HEK293 (cell line): ENCODE measurements at regions not wholly inside any gene's neighbourhood (a gene's known extent, or its start where the extent isn't known, plus 50 kb on each side); places are given as distances from the start of the nearest gene placed in this dataset.
"Not testable (repeated sequence)": the region's sequence is repeated elsewhere in the genome, so short reads cannot be mapped to it uniquely, and the experiment has no call there.

Experiments used
- EGR2 ChIP-seq: fragments of 450-650 bp; formaldehyde crosslinking; IDR thresholded peaks from 2 replicates; pipeline ENCODE4 v1.5.1; 2016; ENCODE audit warnings: low read depth, missing biosample characterization, missing genetic modification characterization
- REST ChIP-seq: fragments of 450-650 bp; formaldehyde crosslinking; IDR thresholded peaks from 2 replicates; pipeline ENCODE4 v1.5.1; 2016; ENCODE audit warnings: missing biosample characterization, missing genetic modification characterization
- ZNF146 ChIP-seq: fragments of 450-650 bp; formaldehyde crosslinking; IDR thresholded peaks from 2 replicates; pipeline ENCODE4 v1.5.1; 2016; ENCODE audit warnings: missing biosample characterization, missing genetic modification characterization
- ZNF324 ChIP-seq: fragments of 450-650 bp; formaldehyde crosslinking; IDR thresholded peaks from 2 replicates; pipeline ENCODE4 v1.5.1; 2016; ENCODE audit warnings: missing biosample characterization, missing genetic modification characterization
- TF ChIP-seq, protein P1 (sequence below): fragments of 450-650 bp; formaldehyde crosslinking; IDR thresholded peaks from 2 replicates; pipeline ENCODE4 v1.5.1; 2016; ENCODE audit warnings: missing biosample characterization, missing genetic modification characterization

DNA sequence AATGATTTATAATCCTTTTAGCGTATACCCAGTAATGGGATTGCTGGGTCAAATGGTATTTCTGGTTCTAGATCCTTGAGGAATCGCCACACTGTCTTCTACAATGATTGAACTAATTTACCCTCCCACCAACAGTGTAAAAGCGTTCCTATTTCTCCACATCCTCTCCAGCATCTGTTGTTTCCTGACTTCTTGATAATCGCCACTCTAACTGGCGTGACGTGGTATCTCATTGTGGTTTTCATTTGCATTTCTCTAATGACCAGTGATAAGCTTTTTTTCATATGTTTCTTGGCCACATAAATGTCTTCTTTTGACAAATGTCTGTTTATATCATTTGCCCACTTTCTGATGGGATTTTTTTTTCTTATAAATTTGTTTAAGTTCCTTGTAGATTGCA lies 264.8 kb upstream of the STXBP5 start:
- TF ChIP-seq, protein P1, sequence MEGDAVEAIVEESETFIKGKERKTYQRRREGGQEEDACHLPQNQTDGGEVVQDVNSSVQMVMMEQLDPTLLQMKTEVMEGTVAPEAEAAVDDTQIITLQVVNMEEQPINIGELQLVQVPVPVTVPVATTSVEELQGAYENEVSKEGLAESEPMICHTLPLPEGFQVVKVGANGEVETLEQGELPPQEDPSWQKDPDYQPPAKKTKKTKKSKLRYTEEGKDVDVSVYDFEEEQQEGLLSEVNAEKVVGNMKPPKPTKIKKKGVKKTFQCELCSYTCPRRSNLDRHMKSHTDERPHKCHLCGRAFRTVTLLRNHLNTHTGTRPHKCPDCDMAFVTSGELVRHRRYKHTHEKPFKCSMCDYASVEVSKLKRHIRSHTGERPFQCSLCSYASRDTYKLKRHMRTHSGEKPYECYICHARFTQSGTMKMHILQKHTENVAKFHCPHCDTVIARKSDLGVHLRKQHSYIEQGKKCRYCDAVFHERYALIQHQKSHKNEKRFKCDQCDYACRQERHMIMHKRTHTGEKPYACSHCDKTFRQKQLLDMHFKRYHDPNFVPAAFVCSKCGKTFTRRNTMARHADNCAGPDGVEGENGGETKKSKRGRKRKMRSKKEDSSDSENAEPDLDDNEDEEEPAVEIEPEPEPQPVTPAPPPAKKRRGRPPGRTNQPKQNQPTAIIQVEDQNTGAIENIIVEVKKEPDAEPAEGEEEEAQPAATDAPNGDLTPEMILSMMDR (tag by site-specific recombination) = not testable (repeated sequence)
- not testable (repeated sequence) for TF ChIP-seq EGR2, ZNF324, REST, ZNF146 (tag by site-specific recombination)
